ENCODE measurements at regions not wholly inside any gene's neighbourhood (a gene's known extent, or its start where the extent isn't known, plus 50 kb on each side); places are given as distances from the start of the nearest gene placed in this dataset.

DNA sequence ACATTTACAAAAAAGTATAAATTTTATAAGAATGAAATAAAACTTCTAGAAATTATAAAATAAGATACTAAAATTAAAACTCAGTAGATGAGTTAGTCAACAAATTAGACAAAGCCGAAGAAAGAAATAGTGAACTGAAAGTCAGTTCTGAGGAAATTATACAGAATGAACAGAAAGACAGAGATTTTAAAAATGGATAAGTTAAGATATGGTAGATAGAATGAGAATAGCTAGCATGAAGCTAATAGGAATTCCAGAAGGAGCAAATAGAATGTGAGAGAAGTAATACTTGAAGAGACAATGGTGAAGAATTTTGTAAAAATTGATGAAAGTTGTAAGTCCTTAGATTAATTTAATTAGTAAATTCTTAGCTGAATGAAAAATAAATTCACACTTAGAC, 430.4 kb upstream of the RUNX1 start:
- no peak overlapping the region for H3K27ac ChIP-seq (ENCODE audit: low read length)
- no peaks in the 10 kb centered on the region for H3K4me1 ChIP-seq (ENCODE audit: control insufficient read depth in 1 of 2, insufficient read depth in 2 of 2, low read length in 2 of 2)
- peaks cover 0 to 2% of the 10 kb centered on the region in 2 donors for H3K9me3 ChIP-seq (ENCODE audit: control insufficient read depth in 1 of 2, low read length in 2 of 2)

DNA sequence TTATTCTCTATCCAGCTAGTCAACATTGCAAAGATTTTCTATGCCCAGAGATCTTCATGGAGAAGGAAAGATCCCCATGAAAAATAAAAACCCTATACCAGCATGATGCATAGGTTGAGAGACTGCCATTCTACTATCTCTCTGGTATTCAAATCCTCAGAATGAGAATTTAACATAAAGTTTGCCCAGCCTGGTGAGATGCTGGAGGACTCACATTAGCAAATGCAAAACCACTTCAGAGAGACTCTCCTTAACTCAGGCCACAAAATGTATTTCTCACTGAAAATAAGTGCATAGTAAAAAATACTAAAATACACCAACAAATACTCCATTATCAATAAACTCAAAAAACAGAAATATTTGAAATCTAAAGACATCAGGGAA, 430.0 kb upstream of the RUNX1 start:
- H3K27ac ChIP-seq (ENCODE audit: low read length), result no peak overlapping the region

More for the DNA sequence above, 430.4 kb upstream of the RUNX1 start:
- Histone ChIP-seq H3K36me3 (ENCODE audit: control insufficient read depth in 1 of 2, insufficient read depth in 2 of 2, low read length in 2 of 2) (no peaks in the 10 kb centered on the region), H3K4me3 (ENCODE audit: low read depth in 1 of 2, low read length in 2 of 2) (no peak overlapping the region), H3K27me3 (ENCODE audit: low read depth, low read length) (no peaks in the 10 kb centered on the region)

GRCh38 chr21:35478161-35479064, 429.3 kb upstream of the RUNX1 start:
- Histone ChIP-seq H3K27me3 (ENCODE audit: low read depth, low read length) (no peaks in the 10 kb centered on the region), H3K36me3 (ENCODE audit: control insufficient read depth in 1 of 2, insufficient read depth in 2 of 2, low read length in 2 of 2) (no peaks in the 10 kb centered on the region), H3K27ac (ENCODE audit: low read length) (peak overlapping the region; percentile 40), H3K4me3 (ENCODE audit: low read depth in 1 of 2, low read length in 2 of 2) (no peak overlapping the region), H3K9me3 (ENCODE audit: control insufficient read depth in 1 of 2, low read length in 2 of 2) (peaks cover 0 to 2% of the 10 kb centered on the region in 2 donors), H3K4me1 (ENCODE audit: control insufficient read depth in 1 of 2, insufficient read depth in 2 of 2, low read length in 2 of 2) (no peaks in the 10 kb centered on the region)

More for the DNA sequence above, 430.0 kb upstream of the RUNX1 start:
- Histone ChIP-seq H3K4me3 (ENCODE audit: low read depth in 1 of 2, low read length in 2 of 2) (no peak overlapping the region), H3K9me3 (ENCODE audit: control insufficient read depth in 1 of 2, low read length in 2 of 2) (peaks cover 0 to 2% of the 10 kb centered on the region in 2 donors), H3K27me3 (ENCODE audit: low read depth, low read length) (no peaks in the 10 kb centered on the region), H3K4me1 (ENCODE audit: control insufficient read depth in 1 of 2, insufficient read depth in 2 of 2, low read length in 2 of 2) (no peaks in the 10 kb centered on the region), H3K36me3 (ENCODE audit: control insufficient read depth in 1 of 2, insufficient read depth in 2 of 2, low read length in 2 of 2) (no peaks in the 10 kb centered on the region)

DNA sequence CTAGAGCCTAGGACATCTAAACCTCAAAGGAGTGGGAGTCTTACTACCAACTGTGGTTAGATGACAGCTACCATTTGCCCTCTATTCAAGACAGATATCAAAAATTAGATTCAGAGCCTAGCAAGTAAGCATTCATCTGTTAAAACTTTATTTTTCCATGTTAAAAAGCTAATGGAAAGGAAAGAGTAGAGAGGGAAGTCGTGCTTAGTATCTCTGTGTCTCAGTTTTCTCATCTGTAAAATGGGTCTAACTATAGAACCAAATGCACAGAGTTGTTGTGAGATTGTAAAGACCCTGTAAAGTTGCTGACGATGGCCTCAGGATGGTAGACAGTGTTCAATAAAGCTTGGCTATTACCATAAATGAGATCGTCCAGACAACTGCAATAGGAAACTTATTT, 428.5 kb upstream of the RUNX1 start:
- Histone ChIP-seq H3K36me3 (ENCODE audit: control insufficient read depth in 1 of 2, insufficient read depth in 2 of 2, low read length in 2 of 2) (no peaks in the 10 kb centered on the region), H3K4me1 (ENCODE audit: control insufficient read depth in 1 of 2, insufficient read depth in 2 of 2, low read length in 2 of 2) (no peaks in the 10 kb centered on the region), H3K9me3 (ENCODE audit: control insufficient read depth in 1 of 2, low read length in 2 of 2) (peaks cover 0 to 2% of the 10 kb centered on the region in 2 donors), H3K4me3 (ENCODE audit: low read depth in 1 of 2, low read length in 2 of 2) (no peak overlapping the region), H3K27me3 (ENCODE audit: low read depth, low read length) (no peaks in the 10 kb centered on the region), H3K27ac (ENCODE audit: low read length) (peak overlapping the region; percentile 40)

DNA sequence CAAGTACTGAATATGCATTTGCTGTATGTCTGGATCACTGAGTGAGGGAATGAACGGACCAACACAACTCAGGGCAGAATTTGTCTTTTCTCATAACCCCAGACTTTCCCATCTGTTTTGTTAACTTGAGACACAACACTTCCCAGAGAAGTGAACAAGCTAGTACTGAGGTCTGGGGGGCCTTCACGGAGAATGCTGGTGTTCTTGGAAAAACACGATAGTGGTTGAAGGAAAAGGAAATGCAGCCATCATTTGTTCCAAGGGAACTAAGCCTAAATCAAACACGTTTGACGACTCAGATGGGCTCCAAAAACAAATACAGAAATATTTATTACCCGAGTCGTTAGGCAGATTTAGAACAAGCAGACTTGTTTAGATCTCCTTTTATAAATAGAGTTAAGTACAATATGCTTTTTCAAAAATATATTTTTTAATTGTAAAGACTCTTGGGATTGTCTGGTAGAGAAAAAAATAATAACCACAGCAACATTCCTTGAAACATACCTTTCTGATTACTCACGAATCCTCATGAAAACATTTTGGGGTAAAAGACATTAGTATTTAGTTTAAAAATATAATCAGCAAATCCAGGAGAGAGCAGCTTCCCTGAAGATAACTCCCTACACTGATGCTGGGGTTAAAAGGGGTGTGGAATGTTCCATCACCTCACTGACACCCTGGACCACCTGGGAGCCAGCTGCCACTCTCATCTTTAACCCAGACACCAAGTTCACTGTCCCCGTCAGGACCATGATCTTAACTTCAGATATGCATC, 427.7 kb upstream of the RUNX1 start:
- no peaks in the 10 kb centered on the region for H3K27me3 ChIP-seq (ENCODE audit: low read depth, low read length)
- peaks cover 0 to 2% of the 10 kb centered on the region in 2 donors for H3K9me3 ChIP-seq (ENCODE audit: control insufficient read depth in 1 of 2, low read length in 2 of 2)
- no peaks in the 10 kb centered on the region for H3K36me3 ChIP-seq (ENCODE audit: control insufficient read depth in 1 of 2, insufficient read depth in 2 of 2, low read length in 2 of 2)
- no peak overlapping the region for H3K4me3 ChIP-seq (ENCODE audit: low read depth in 1 of 2, low read length in 2 of 2)
- H3K27ac ChIP-seq (ENCODE audit: low read length), result peak overlapping the region; percentile 70
- H3K4me1 ChIP-seq (ENCODE audit: control insufficient read depth in 1 of 2, insufficient read depth in 2 of 2, low read length in 2 of 2), result no peaks in the 10 kb centered on the region

GRCh38 chr21:35475762-35476161, 426.7 kb upstream of the RUNX1 start:
- Histone ChIP-seq H3K9me3 (ENCODE audit: control insufficient read depth in 1 of 2, low read length in 2 of 2) (peaks cover 0 to 2% of the 10 kb centered on the region in 2 donors), H3K4me3 (ENCODE audit: low read depth in 1 of 2, low read length in 2 of 2) (no peak overlapping the region), H3K4me1 (ENCODE audit: control insufficient read depth in 1 of 2, insufficient read depth in 2 of 2, low read length in 2 of 2) (no peaks in the 10 kb centered on the region), H3K27me3 (ENCODE audit: low read depth, low read length) (no peaks in the 10 kb centered on the region), H3K36me3 (ENCODE audit: control insufficient read depth in 1 of 2, insufficient read depth in 2 of 2, low read length in 2 of 2) (no peaks in the 10 kb centered on the region), H3K27ac (ENCODE audit: low read length) (peak overlapping the region; percentile 70)

DNA sequence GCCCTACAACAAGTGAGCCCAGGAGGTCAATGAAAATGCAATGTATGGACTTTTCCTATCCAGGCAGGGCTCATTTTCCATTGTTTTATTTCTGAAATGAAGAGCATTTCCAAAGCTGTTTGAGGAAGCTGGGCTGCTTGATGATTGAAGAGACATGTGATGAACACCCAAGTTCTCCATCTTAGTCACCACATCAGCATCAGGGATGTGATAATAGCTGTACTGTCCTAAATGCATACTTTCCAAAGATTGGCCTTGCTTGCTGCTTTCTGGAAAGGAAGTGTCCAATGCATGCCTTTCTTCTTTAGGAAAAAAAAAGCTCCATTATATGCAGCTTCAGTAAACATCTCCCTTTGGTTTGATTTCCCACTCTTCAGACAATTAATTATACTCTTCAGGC, 425.9 kb upstream of the RUNX1 start:
- Histone ChIP-seq H3K27ac (ENCODE audit: low read length) (peak overlapping the region; percentile 13), H3K4me1 (ENCODE audit: control insufficient read depth in 1 of 2, insufficient read depth in 2 of 2, low read length in 2 of 2) (no peaks in the 10 kb centered on the region), H3K9me3 (ENCODE audit: control insufficient read depth in 1 of 2, low read length in 2 of 2) (peaks cover 0 to 2% of the 10 kb centered on the region in 2 donors), H3K27me3 (ENCODE audit: low read depth, low read length) (no peaks in the 10 kb centered on the region), H3K36me3 (ENCODE audit: control insufficient read depth in 1 of 2, insufficient read depth in 2 of 2, low read length in 2 of 2) (no peaks in the 10 kb centered on the region), H3K4me3 (ENCODE audit: low read depth in 1 of 2, low read length in 2 of 2) (no peak overlapping the region)

DNA sequence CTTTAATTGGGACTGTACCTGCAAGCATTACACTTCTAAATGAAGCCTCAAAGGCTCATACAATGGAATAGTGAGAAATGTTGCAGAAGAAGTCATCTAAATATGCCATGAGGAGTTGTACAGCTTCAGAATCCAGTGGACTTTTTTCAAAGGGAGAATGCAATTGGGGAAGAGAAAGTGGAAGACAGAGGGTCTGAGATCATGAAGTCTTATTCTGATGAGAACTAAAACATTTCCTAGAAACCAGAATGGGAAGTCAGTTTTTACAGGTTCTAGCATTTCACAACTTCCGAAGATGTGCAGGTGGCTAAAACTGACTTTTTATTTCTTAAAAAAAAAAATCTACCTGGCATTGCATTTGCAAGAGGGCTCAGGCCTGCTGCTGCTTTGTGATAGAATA, 424.4 kb upstream of the RUNX1 start:
- Histone ChIP-seq H3K27me3 (ENCODE audit: low read depth, low read length) (no peaks in the 10 kb centered on the region), H3K4me3 (ENCODE audit: low read depth in 1 of 2, low read length in 2 of 2) (no peak overlapping the region), H3K36me3 (ENCODE audit: control insufficient read depth in 1 of 2, insufficient read depth in 2 of 2, low read length in 2 of 2) (no peaks in the 10 kb centered on the region), H3K27ac (ENCODE audit: low read length) (no peak overlapping the region), H3K4me1 (ENCODE audit: control insufficient read depth in 1 of 2, insufficient read depth in 2 of 2, low read length in 2 of 2) (no peaks in the 10 kb centered on the region), H3K9me3 (ENCODE audit: control insufficient read depth in 1 of 2, low read length in 2 of 2) (no peaks in the 10 kb centered on the region)

- H3K9me3 ChIP-seq (ENCODE audit: control insufficient read depth in 1 of 2, low read length in 2 of 2), result no peaks in the 10 kb centered on the region
- no peak overlapping the region for H3K4me3 ChIP-seq (ENCODE audit: low read depth in 1 of 2, low read length in 2 of 2)
- no peaks in the 10 kb centered on the region for H3K27me3 ChIP-seq (ENCODE audit: low read depth, low read length)
- no peak overlapping the region for H3K27ac ChIP-seq (ENCODE audit: low read length)
- no peaks in the 10 kb centered on the region for H3K36me3 ChIP-seq (ENCODE audit: control insufficient read depth in 1 of 2, insufficient read depth in 2 of 2, low read length in 2 of 2)
- H3K4me1 ChIP-seq (ENCODE audit: control insufficient read depth in 1 of 2, insufficient read depth in 2 of 2, low read length in 2 of 2), result no peaks in the 10 kb centered on the region
Observed at GRCh38 chr21:35470522-35470921, 421.4 kb upstream of the RUNX1 start.

DNA sequence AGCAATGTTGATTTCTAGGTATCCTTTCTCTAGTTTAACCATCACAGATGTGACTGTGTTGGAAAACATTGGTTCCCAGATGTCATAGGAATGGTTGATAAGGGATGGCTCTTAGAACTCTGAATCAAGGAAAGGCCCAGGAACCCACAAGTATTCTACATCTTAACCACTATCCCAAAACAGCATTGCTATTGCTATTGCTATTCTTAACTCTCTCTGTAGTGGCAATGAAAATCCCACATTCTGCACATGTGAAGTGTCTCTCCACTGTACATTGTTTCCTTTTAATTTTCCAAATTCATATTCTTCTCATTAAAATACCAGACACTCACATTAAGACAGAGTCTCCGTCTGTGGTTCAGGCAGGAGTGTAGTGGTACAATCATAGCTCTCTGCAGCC, 420.4 kb upstream of the RUNX1 start:
- Histone ChIP-seq H3K27ac (ENCODE audit: low read length) (no peak overlapping the region), H3K4me3 (ENCODE audit: low read depth in 1 of 2, low read length in 2 of 2) (no peak overlapping the region), H3K4me1 (ENCODE audit: control insufficient read depth in 1 of 2, insufficient read depth in 2 of 2, low read length in 2 of 2) (no peaks in the 10 kb centered on the region)

DNA sequence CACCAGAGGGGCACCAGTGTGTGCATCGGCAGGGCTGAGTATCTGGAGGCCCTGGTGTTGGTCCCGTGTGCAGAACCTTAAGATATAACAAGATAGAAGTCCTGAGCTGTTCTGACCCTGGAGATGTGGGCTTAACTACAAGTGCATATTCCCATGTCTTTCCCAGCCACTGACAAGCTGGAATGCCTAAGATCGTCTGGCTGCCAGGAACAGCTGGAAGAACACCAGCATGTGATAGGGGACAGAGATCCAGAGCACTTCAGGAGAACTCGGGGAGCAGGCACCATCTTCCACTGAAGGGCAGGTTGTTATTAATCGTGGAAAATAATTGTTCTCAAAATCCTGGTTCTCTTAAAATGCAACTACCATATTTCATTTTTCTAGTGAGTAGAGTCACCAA, 419.9 kb upstream of the RUNX1 start:
- H3K36me3 ChIP-seq (ENCODE audit: control insufficient read depth in 1 of 2, insufficient read depth in 2 of 2, low read length in 2 of 2), result no peaks in the 10 kb centered on the region
- H3K27me3 ChIP-seq (ENCODE audit: low read depth, low read length), result no peaks in the 10 kb centered on the region
- H3K4me1 ChIP-seq (ENCODE audit: control insufficient read depth in 1 of 2, insufficient read depth in 2 of 2, low read length in 2 of 2), result no peaks in the 10 kb centered on the region
- no peak overlapping the region for H3K27ac ChIP-seq (ENCODE audit: low read length)
- H3K4me3 ChIP-seq (ENCODE audit: low read depth in 1 of 2, low read length in 2 of 2), result no peak overlapping the region
- H3K9me3 ChIP-seq (ENCODE audit: control insufficient read depth in 1 of 2, low read length in 2 of 2), result no peaks in the 10 kb centered on the region

More for the DNA sequence above, 420.4 kb upstream of the RUNX1 start:
- H3K27me3 ChIP-seq (ENCODE audit: low read depth, low read length), result no peaks in the 10 kb centered on the region
- H3K36me3 ChIP-seq (ENCODE audit: control insufficient read depth in 1 of 2, insufficient read depth in 2 of 2, low read length in 2 of 2), result no peaks in the 10 kb centered on the region
- no peaks in the 10 kb centered on the region for H3K9me3 ChIP-seq (ENCODE audit: control insufficient read depth in 1 of 2, low read length in 2 of 2)
